CD4-positive, alpha-beta memory T cell (primary cell): ENCODE measurements at regions not wholly inside any gene's neighbourhood (a gene's known extent, or its start where the extent isn't known, plus 50 kb on each side); places are given as distances from the start of the nearest gene placed in this dataset.

Experiments
- CTCF ChIA-PET: fragments of 350-600 bp; sonication (Branson Sonifier 250); formaldehyde crosslinking; loops from one replicate; lab custom pipeline; 2021; ENCODE audit warnings: inconsistent platforms; ENCODE audit not compliant: partially characterized antibody; lab: Charles Lee
- POLR2A ChIA-PET: fragments of 350-600 bp; sonication (Branson Sonifier 250); formaldehyde crosslinking; loops from one replicate; lab custom pipeline; 2021; ENCODE audit not compliant: partially characterized antibody; lab: Charles Lee
- DNase-seq, 5 donors: peaks; one replicate each; pipeline versions ENCODE4 v3.0.0 to v3.0.0-alpha.2; 2020 to 2022; ENCODE audit warnings: mixed read lengths in 1 of 5
- H3K27ac ChIP-seq: one replicate; pipeline ENCODE4 v1.7.0; 2013; ENCODE audit warnings: low read depth, low read length
- H3K27me3 ChIP-seq: 2 replicates; pipeline ENCODE4 v1.7.0; 2013; ENCODE audit warnings: mild to moderate bottlenecking, low read length, moderate library complexity; ENCODE audit not compliant: insufficient read depth
- H3K36me3 ChIP-seq: 2 replicates; pipeline ENCODE4 v1.7.0; 2013; ENCODE audit warnings: mild to moderate bottlenecking, low read length, moderate library complexity; ENCODE audit not compliant: insufficient read depth
- H3K4me1 ChIP-seq: 2 replicates; pipeline ENCODE4 v1.7.0; 2013; ENCODE audit warnings: mild to moderate bottlenecking, low read length, moderate library complexity; ENCODE audit not compliant: insufficient read depth
- H3K4me3 ChIP-seq, 2 donors: one replicate each; pipeline ENCODE4 v1.7.0; 2013; ENCODE audit warnings: low read length in 2 of 2, mild to moderate bottlenecking in 1 of 2
- H3K9me3 ChIP-seq, 2 donors: one replicate each; pipeline ENCODE4 v1.7.0; 2013; ENCODE audit warnings: low read length in 2 of 2, control low read depth in 1 of 2; ENCODE audit not compliant: control insufficient read depth in 1 of 2
- H3K27ac Mint-ChIP-seq, 7 donors: one replicate each; pipeline ENCODE4 v1.8.0; 2020 to 2021; ENCODE audit warnings: mixed read lengths in 7 of 7, mild to moderate bottlenecking in 6 of 7, inconsistent platforms in 3 of 7, moderate library complexity in 3 of 7
- H3K27me3 Mint-ChIP-seq, 2 donors: one replicate each; pipeline ENCODE4 v1.8.0; 2020 to 2021; ENCODE audit warnings: mixed read lengths in 2 of 2
- H3K36me3 Mint-ChIP-seq, 2 donors: one replicate each; pipeline ENCODE4 v1.8.0; 2020 to 2021; ENCODE audit warnings: mixed read lengths in 2 of 2, inconsistent platforms in 1 of 2, mild to moderate bottlenecking in 1 of 2
- H3K4me1 Mint-ChIP-seq, 4 donors: one replicate each; pipeline ENCODE4 v1.8.0; 2020 to 2021; ENCODE audit warnings: mixed read lengths in 4 of 4, mild to moderate bottlenecking in 1 of 4
- H3K4me3 Mint-ChIP-seq, 8 donors: one replicate each; pipeline ENCODE4 v1.8.0; 2020 to 2021; ENCODE audit warnings: mixed read lengths in 8 of 8, mild to moderate bottlenecking in 7 of 8, moderate library complexity in 6 of 8, inconsistent platforms in 3 of 8
- H3K9me3 Mint-ChIP-seq, 8 donors: one replicate each; pipeline ENCODE4 v1.8.0; 2020 to 2021; ENCODE audit warnings: mixed read lengths in 8 of 8, mild to moderate bottlenecking in 5 of 8, inconsistent platforms in 3 of 8, moderate library complexity in 1 of 8
- intact Hi-C: fragments of 100-400 bp; cut with micrococcal nuclease; formaldehyde crosslinking; loops from one replicate; pipeline ENCODE4 v1.15.1; 2023

- Mint-ChIP-seq H3K9me3 (peaks cover 0 to 5% (median 0%) of the 10 kb centered on the region in 8 donors), H3K27me3 (peaks cover 3 to 12% of the 10 kb centered on the region in 2 donors), H3K27ac (no peak overlapping the region), H3K36me3 (no peaks in the 10 kb centered on the region), H3K4me3 (no peak overlapping the region), H3K4me1 (no peaks in the 10 kb centered on the region)
- ChIA-PET POLR2A (no interaction called here), CTCF (no interaction called here)
- no peaks in the 10 kb centered on the region for H3K36me3 ChIP-seq
- no peak for DNase-seq
- intact Hi-C loops: no loop called here
- no peak overlapping the region for H3K4me3 ChIP-seq
- no peak overlapping the region for H3K27ac ChIP-seq
- no peaks in the 10 kb centered on the region for H3K4me1 ChIP-seq
- H3K27me3 ChIP-seq: no peaks in the 10 kb centered on the region
- no peaks in the 10 kb centered on the region for H3K9me3 ChIP-seq
These were observed 136.3 kb upstream of the SERP2 start for GRCh38 chr13:44237276-44237767.

- ChIA-PET CTCF (no interaction called here), POLR2A (no interaction called here)
- Mint-ChIP-seq H3K27ac (no peak overlapping the region), H3K4me1 (no peaks in the 10 kb centered on the region), H3K9me3 (peaks cover 0 to 5% (median 0%) of the 10 kb centered on the region in 8 donors), H3K27me3 (peaks cover 1 to 12% of the 10 kb centered on the region in 2 donors), H3K36me3 (no peaks in the 10 kb centered on the region), H3K4me3 (no peak overlapping the region)
- H3K36me3 ChIP-seq: no peaks in the 10 kb centered on the region
- H3K27ac ChIP-seq: no peak overlapping the region
- no peaks in the 10 kb centered on the region for H3K4me1 ChIP-seq
- no peak for DNase-seq
- intact Hi-C loops: no loop called here
- no peaks in the 10 kb centered on the region for H3K27me3 ChIP-seq
- H3K4me3 ChIP-seq: no peak overlapping the region
- H3K9me3 ChIP-seq: no peaks in the 10 kb centered on the region
These were observed 135.7 kb upstream of the SERP2 start for GRCh38 chr13:44237881-44238421.

GRCh38 chr13:44240611-44241145 lies 132.9 kb upstream of the SERP2 start:
- H3K27ac ChIP-seq: no peak overlapping the region
- no peaks in the 10 kb centered on the region for H3K9me3 ChIP-seq
- Mint-ChIP-seq H3K27ac (no peak overlapping the region), H3K9me3 (peaks cover 0 to 5% (median 0%) of the 10 kb centered on the region in 8 donors), H3K27me3 (peaks cover 0 to 10% of the 10 kb centered on the region in 2 donors), H3K4me3 (no peak overlapping the region), H3K36me3 (no peaks in the 10 kb centered on the region), H3K4me1 (no peaks in the 10 kb centered on the region)
- H3K36me3 ChIP-seq: no peaks in the 10 kb centered on the region
- no peaks in the 10 kb centered on the region for H3K27me3 ChIP-seq
- ChIA-PET CTCF (no interaction called here), POLR2A (no interaction called here)
- H3K4me3 ChIP-seq: no peak overlapping the region
- no peaks in the 10 kb centered on the region for H3K4me1 ChIP-seq
- intact Hi-C loops: no loop called here
- no peak for DNase-seq

- Histone ChIP-seq H3K4me3 (no peak overlapping the region), H3K27ac (no peak overlapping the region), H3K36me3 (no peaks in the 10 kb centered on the region), H3K4me1 (no peaks in the 10 kb centered on the region), H3K9me3 (no peaks in the 10 kb centered on the region), H3K27me3 (no peaks in the 10 kb centered on the region)
- ChIA-PET POLR2A (no interaction called here), CTCF (no interaction called here)
- intact Hi-C loops: no loop called here
- Mint-ChIP-seq H3K36me3 (no peaks in the 10 kb centered on the region), H3K27me3 (peaks cover 0 to 9% of the 10 kb centered on the region in 2 donors), H3K27ac (no peak overlapping the region), H3K4me3 (no peak overlapping the region), H3K9me3 (peaks cover 0 to 5% (median 0%) of the 10 kb centered on the region in 8 donors), H3K4me1 (no peaks in the 10 kb centered on the region)
- DNase-seq: no peak
These were observed 132.0 kb upstream of the SERP2 start for GRCh38 chr13:44241638-44242037.

GRCh38 chr13:44242766-44243165 lies 130.9 kb upstream of the SERP2 start:
- Mint-ChIP-seq H3K36me3 (no peaks in the 10 kb centered on the region), H3K4me1 (no peaks in the 10 kb centered on the region), H3K9me3 (peaks cover 0 to 5% (median 0%) of the 10 kb centered on the region in 8 donors), H3K27me3 (peaks cover 0 to 7% of the 10 kb centered on the region in 2 donors), H3K27ac (peak overlapping the region in 1 of 7 donors; percentile 6), H3K4me3 (no peak overlapping the region)
- H3K27ac ChIP-seq: no peak overlapping the region
- CTCF ChIA-PET: no interaction called here
- POLR2A ChIA-PET: no interaction called here
- no peaks in the 10 kb centered on the region for H3K36me3 ChIP-seq
- no peak for DNase-seq
- no peak overlapping the region for H3K4me3 ChIP-seq
- H3K27me3 ChIP-seq: no peaks in the 10 kb centered on the region
- H3K9me3 ChIP-seq: no peaks in the 10 kb centered on the region
- H3K4me1 ChIP-seq: no peaks in the 10 kb centered on the region
- intact Hi-C loops: no loop called here

- H3K27me3 Mint-ChIP-seq: peaks cover 0 to 7% of the 10 kb centered on the region in 2 donors
- ChIA-PET CTCF (no interaction called here), POLR2A (no interaction called here)
- peaks cover 0 to 5% (median 0%) of the 10 kb centered on the region in 8 donors for H3K9me3 Mint-ChIP-seq
- intact Hi-C loops: no loop called here
- no peaks in the 10 kb centered on the region for H3K27me3 ChIP-seq
- H3K36me3 Mint-ChIP-seq: no peaks in the 10 kb centered on the region
- H3K4me1 ChIP-seq: no peaks in the 10 kb centered on the region
- no peak overlapping the region for H3K4me3 Mint-ChIP-seq
- H3K4me3 ChIP-seq: no peak overlapping the region
- no peaks in the 10 kb centered on the region for H3K9me3 ChIP-seq
- peak overlapping the region in 1 of 7 donors; percentile 6 for H3K27ac Mint-ChIP-seq
- no peak for DNase-seq
- H3K4me1 Mint-ChIP-seq: no peaks in the 10 kb centered on the region
- H3K27ac ChIP-seq: no peak overlapping the region
- H3K36me3 ChIP-seq: no peaks in the 10 kb centered on the region
These were observed 130.3 kb upstream of the SERP2 start for GRCh38 chr13:44243198-44243857.

- ChIA-PET CTCF (no interaction called here), POLR2A (no interaction called here)
- no peak overlapping the region for H3K4me3 Mint-ChIP-seq
- no peak overlapping the region for H3K4me3 ChIP-seq
- no peaks in the 10 kb centered on the region for H3K36me3 Mint-ChIP-seq
- H3K9me3 Mint-ChIP-seq: peaks cover 0 to 5% (median 0%) of the 10 kb centered on the region in 8 donors
- no peaks in the 10 kb centered on the region for H3K36me3 ChIP-seq
- H3K27ac Mint-ChIP-seq: no peak overlapping the region
- H3K4me1 ChIP-seq: no peaks in the 10 kb centered on the region
- no peak overlapping the region for H3K27ac ChIP-seq
- peaks cover 0 to 5% of the 10 kb centered on the region in 2 donors for H3K27me3 Mint-ChIP-seq
- no peak for DNase-seq
- H3K27me3 ChIP-seq: no peaks in the 10 kb centered on the region
- H3K4me1 Mint-ChIP-seq: no peaks in the 10 kb centered on the region
- H3K9me3 ChIP-seq: no peaks in the 10 kb centered on the region
- intact Hi-C loops: no loop called here
These were observed 129.3 kb upstream of the SERP2 start for GRCh38 chr13:44244288-44244687.
